Activated CD4-positive, alpha-beta T cell treated with anti-CD3 and anti-CD28 coated beads for 36 hours (primary cell): ENCODE measurements at regions not wholly inside any gene's neighbourhood (a gene's known extent, or its start where the extent isn't known, plus 50 kb on each side); places are given as distances from the start of the nearest gene placed in this dataset.

Experiments
- ATAC-seq: fragments of 200-7000 bp; cut with Tn5 transposase; one replicate; pipeline ENCODE4 v1.10.0; 2021; ENCODE audit warnings: mild to moderate bottlenecking, moderate library complexity
- CTCF ChIA-PET: fragments of 350-600 bp; sonication (Branson Sonifier 250); formaldehyde crosslinking; loops from one replicate; lab custom pipeline; 2021; ENCODE audit warnings: antibody characterized with exemption; lab: Charles Lee
- POLR2A ChIA-PET: fragments of 350-600 bp; sonication (Branson Sonifier 250); formaldehyde crosslinking; loops from one replicate; lab custom pipeline; 2021; ENCODE audit warnings: antibody characterized with exemption, inconsistent platforms; lab: Charles Lee
- DNase-seq: peaks from one replicate; pipeline ENCODE4 v3.0.0-alpha.2; 2020
- H3K27ac Mint-ChIP-seq: one replicate; pipeline ENCODE4 v1.8.0; 2021; ENCODE audit warnings: mixed read lengths
- H3K27me3 Mint-ChIP-seq: one replicate; pipeline ENCODE4 v1.8.0; 2021; ENCODE audit warnings: mixed read lengths
- H3K36me3 Mint-ChIP-seq: one replicate; pipeline ENCODE4 v1.8.0; 2021; ENCODE audit warnings: low read depth, mixed read lengths
- H3K4me1 Mint-ChIP-seq: one replicate; pipeline ENCODE4 v1.8.0; 2021; ENCODE audit warnings: mixed read lengths
- H3K4me3 Mint-ChIP-seq: one replicate; pipeline ENCODE4 v1.8.0; 2021; ENCODE audit warnings: mild to moderate bottlenecking, moderate library complexity, mixed read lengths
- H3K9me3 Mint-ChIP-seq: one replicate; pipeline ENCODE4 v1.8.0; 2021; ENCODE audit warnings: low read depth, mixed read lengths
- intact Hi-C, 2 experiments: fragments of 100-400 bp; cut with DNase I in 1 of 2; cut with micrococcal nuclease in 1 of 2; formaldehyde crosslinking; loops; one replicate each; pipeline versions ENCODE4 v1.14.2 to v1.15.1; 2022 to 2024; cut with DNase I, micrococcal nuclease

DNA sequence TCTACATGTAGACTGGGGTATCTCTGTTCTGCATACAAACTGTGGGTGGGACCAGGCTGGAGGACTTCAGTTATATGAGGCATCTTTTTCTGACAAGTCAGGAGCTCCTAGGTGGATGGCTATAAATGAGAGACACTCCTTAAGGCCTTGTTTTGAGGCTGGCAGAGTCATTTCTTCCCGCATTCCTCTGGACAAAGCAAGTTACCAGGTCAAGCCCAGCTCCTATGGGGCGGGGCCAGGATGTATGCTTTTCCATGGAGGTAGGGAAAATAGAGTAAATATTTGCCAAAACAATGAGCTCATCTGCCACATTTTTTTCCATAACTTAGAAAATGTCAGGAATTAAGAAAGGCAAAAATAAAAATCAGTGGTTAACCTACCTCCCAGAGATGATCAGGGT is 283.4 kb downstream of the GPR37 start:
- H3K4me1 Mint-ChIP-seq, result no peaks in the 10 kb centered on the region
- no peak for ATAC-seq
- H3K36me3 Mint-ChIP-seq, result no peaks in the 10 kb centered on the region

DNA sequence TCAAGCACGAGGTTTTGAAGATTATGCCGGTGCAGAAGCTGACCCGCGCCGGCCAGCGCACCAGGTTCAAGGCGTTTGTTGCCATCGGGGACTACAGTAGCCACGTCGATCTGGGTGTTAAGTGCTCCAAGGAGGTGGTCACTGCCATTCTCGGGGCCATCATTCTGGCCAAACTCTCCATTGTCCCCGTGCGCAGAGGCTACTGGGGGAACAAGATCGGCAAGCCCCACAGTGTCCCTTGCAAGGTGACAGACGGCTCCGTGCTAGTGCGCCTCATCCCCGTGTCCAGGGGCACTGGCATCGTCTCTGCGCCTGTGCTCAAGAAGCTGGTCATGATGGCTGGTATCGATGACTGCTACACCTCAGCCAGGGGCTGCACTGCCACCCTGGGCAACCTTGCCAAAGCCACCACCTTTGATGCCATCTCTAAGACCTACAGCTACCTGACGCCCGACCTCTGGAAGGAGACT is 284.7 kb downstream of the GPR37 start:
- ATAC-seq (no peak), DNase-seq (no peak)
- Mint-ChIP-seq H3K36me3 (no peaks in the 10 kb centered on the region), H3K9me3 (peaks cover 2% of the 10 kb centered on the region), H3K4me1 (no peaks in the 10 kb centered on the region), H3K27ac (no peak overlapping the region), H3K27me3 (no peaks in the 10 kb centered on the region), H3K4me3 (no peak overlapping the region)
- intact Hi-C loops, result no loop called here
- CTCF ChIA-PET, result no interaction called here
- POLR2A ChIA-PET, result no interaction called here

More for the DNA sequence above, 283.4 kb downstream of the GPR37 start:
- Mint-ChIP-seq H3K27me3 (no peaks in the 10 kb centered on the region), H3K9me3 (peaks cover 2% of the 10 kb centered on the region), H3K27ac (no peak overlapping the region), H3K4me3 (no peak overlapping the region)
- ChIA-PET CTCF (no interaction called here), POLR2A (no interaction called here)
- no peak for DNase-seq
- intact Hi-C loops, result no loop called here

DNA sequence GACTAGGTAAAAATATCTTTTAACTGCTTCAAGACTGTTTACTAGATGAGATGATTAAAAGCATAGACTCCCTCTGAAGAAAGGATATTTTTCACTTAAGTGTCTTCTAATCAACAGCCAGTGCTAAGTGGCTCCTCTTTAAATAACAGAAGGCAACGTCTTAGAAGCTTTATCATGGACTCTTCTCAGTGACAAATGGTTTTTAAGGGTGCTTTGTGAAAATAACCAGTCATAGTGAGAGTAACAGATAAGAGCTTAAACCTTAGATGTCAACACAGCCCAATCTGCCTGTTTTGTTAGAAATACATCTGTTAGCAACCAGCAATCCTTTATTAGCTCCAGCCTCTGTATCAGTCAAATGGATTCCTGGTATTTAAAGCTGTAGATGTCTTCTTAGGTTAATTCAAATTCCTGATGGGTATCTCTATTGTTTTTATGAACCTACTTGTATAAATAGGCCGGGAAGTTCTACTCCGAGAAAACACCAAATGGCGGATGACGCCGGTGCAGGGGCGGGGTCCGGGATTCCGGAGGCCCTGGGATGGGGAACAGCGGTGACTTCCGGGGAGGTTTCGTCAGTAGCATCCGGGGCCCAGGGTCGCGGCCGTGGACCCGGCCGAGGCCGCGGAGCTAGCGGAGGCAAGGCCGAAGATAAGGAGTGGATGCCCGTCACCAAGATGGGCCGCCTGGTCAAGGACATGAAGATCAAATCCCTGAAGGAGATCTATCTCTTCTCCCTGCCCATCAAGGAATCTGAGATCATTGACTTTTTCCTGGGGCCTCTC is 285.4 kb downstream of the GPR37 start:
- CTCF ChIA-PET, result no interaction called here
- Mint-ChIP-seq H3K9me3 (peaks cover 2% of the 10 kb centered on the region), H3K27ac (no peak overlapping the region), H3K27me3 (no peaks in the 10 kb centered on the region), H3K4me1 (no peaks in the 10 kb centered on the region), H3K4me3 (no peak overlapping the region), H3K36me3 (no peaks in the 10 kb centered on the region)
- DNase-seq, result no peak
- intact Hi-C loops, result no loop called here
- no peak for ATAC-seq
- POLR2A ChIA-PET, result no interaction called here

DNA sequence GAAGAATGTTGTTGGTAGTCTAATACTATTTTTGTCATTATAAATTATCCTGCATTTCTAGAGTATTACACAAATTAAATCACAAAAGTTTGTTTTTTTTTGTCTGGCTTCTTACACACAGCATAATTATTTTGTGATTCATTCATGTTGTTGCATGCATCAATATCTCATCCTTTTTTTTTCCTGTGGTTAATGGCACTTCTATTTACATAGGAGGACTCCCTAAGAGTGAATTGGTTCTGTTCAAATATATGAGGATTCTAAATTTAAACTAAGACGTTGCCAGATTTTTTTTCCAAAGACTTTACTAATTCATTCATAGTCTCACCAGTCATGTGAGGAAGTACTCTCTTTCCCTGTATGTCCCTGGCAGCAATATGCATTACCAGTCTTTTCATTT is 303.3 kb downstream of the GPR37 start:
- H3K27me3 Mint-ChIP-seq, result no peaks in the 10 kb centered on the region
- no peak overlapping the region for H3K27ac Mint-ChIP-seq
- no peaks in the 10 kb centered on the region for H3K4me1 Mint-ChIP-seq
- intact Hi-C loops, result no loop called here
- ATAC-seq, result no peak
- no peak overlapping the region for H3K4me3 Mint-ChIP-seq
- ChIA-PET CTCF (no interaction called here), POLR2A (no interaction called here)
- no peaks in the 10 kb centered on the region for H3K9me3 Mint-ChIP-seq
- no peak for DNase-seq
- H3K36me3 Mint-ChIP-seq, result no peaks in the 10 kb centered on the region

DNA sequence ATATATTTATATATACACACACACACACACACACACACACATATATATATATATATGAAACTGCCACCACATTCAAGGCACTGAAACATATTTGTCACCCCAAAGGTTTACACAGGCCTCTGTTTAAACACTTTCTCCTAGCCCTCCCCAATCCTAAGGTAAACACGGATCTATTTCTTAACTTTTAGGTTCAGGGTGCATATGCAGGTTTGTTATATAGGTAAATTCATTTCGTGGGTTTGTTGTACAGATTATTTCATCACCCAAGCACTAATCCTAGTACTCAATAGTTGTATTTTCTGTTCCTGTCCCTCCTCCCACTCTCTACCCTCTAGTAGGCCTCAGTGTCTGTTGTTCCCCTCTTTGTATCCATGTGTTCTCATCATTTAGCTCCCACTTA is 305.0 kb downstream of the GPR37 start:
- H3K36me3 Mint-ChIP-seq, result no peaks in the 10 kb centered on the region
- no peak overlapping the region for H3K27ac Mint-ChIP-seq
- no peak for ATAC-seq
- ChIA-PET POLR2A (no interaction called here), CTCF (no interaction called here)
- intact Hi-C loops, result no loop called here
- H3K27me3 Mint-ChIP-seq, result no peaks in the 10 kb centered on the region
- H3K4me3 Mint-ChIP-seq, result no peak overlapping the region
- no peaks in the 10 kb centered on the region for H3K4me1 Mint-ChIP-seq
- H3K9me3 Mint-ChIP-seq, result no peaks in the 10 kb centered on the region
- DNase-seq, result no peak

DNA sequence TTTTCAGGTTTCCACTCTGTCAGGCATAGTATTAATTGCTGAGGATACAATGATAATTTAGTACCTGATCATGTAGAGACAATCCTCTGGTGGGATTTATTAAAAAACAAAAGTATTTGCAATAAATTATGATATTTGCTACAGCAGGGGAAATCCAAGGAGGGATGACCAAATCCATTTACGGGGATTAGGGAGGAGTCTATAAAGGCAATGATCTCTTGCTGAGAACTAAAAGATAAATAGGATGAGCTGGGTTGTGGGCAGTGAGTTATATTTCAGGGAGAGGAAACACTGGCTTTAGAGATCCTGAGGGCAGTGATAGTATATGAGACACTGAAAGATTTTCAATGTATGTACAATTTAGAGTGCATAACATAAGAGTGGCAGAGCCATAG is 305.5 kb downstream of the GPR37 start:
- H3K4me3 Mint-ChIP-seq, result no peak overlapping the region
- POLR2A ChIA-PET, result no interaction called here

DNA sequence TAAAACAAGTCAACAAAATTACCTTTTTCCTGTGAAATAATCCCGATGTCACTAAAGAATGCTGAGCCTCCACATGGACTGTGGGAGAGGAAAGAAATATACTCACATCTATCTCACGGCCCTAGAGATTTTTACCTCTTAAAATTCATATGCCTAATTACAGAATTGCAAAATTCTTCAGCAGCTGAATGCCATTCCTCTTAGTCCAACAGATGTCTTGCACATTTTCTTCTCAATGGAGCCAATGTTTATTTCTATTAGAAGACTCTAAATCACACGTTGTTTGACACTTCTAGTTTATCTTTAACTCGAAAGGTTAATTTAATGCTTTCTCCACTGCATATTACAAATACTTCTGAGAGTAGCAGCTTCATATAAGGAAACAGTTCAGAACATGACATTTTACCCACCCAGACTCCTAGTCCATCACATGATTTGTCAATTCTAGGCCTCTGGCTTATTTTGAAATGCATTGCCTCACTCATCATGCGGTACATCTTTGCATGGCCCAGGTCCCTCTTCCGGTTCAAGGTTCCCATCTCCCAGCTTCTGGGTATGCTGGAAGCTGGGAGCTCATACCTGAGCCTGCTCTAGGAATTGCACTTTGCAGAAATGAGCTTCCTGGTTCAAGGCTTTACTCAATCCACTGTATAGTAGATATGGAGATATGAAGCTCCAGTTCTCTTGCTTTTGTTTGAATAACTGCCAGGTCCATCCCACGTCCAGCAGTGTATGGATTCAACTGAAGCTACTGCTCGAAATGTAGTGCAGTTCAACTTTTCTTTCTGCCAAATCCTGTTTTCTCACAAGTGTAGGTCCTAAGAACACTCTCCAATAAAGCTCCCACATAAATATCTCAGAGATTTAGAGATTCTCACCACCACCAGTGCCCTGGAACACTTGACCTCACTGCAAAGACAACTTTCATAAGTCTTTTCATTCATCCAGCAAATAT is 306.2 kb downstream of the GPR37 start:
- ChIA-PET CTCF (no interaction called here), POLR2A (no interaction called here)
- H3K4me3 Mint-ChIP-seq, result no peak overlapping the region
- no peaks in the 10 kb centered on the region for H3K36me3 Mint-ChIP-seq
- no peaks in the 10 kb centered on the region for H3K4me1 Mint-ChIP-seq
- H3K27ac Mint-ChIP-seq, result no peak overlapping the region
- H3K9me3 Mint-ChIP-seq, result no peaks in the 10 kb centered on the region
- H3K27me3 Mint-ChIP-seq, result no peaks in the 10 kb centered on the region
- intact Hi-C loops, result no loop called here
- ATAC-seq (no peak), DNase-seq (no peak)

More for the DNA sequence above, 305.5 kb downstream of the GPR37 start:
- no peak for ATAC-seq
- no peaks in the 10 kb centered on the region for H3K27me3 Mint-ChIP-seq
- intact Hi-C loops, result no loop called here
- H3K4me1 Mint-ChIP-seq, result no peaks in the 10 kb centered on the region
- CTCF ChIA-PET, result no interaction called here
- no peak overlapping the region for H3K27ac Mint-ChIP-seq
- H3K36me3 Mint-ChIP-seq, result no peaks in the 10 kb centered on the region
- DNase-seq, result no peak
- no peaks in the 10 kb centered on the region for H3K9me3 Mint-ChIP-seq

DNA sequence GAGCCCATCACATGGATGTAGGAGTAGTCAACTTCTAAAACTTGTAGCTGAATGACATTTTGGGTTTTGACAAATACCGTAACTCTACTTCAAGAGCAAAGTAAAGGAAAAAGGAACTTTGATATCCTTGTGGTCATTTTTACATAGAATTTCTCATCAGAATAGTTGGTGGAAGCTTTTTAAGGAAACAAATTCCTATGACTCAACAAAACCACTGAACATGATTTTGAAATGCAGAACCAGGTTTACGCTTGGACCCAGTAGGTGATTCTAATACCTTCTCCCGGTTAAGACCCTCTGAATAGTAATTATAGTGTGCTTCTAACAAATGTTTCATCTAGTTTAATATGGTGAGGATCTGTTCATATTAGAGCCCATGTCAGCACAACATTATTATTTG is 307.8 kb downstream of the GPR37 start:
- H3K4me1 Mint-ChIP-seq, result no peaks in the 10 kb centered on the region
- ChIA-PET CTCF (no interaction called here), POLR2A (no interaction called here)
- no peak for DNase-seq
- no peak overlapping the region for H3K27ac Mint-ChIP-seq
- intact Hi-C loops, result no loop called here
- no peaks in the 10 kb centered on the region for H3K27me3 Mint-ChIP-seq
- no peaks in the 10 kb centered on the region for H3K9me3 Mint-ChIP-seq
- H3K36me3 Mint-ChIP-seq, result no peaks in the 10 kb centered on the region
- ATAC-seq, result no peak
- H3K4me3 Mint-ChIP-seq, result no peak overlapping the region

DNA sequence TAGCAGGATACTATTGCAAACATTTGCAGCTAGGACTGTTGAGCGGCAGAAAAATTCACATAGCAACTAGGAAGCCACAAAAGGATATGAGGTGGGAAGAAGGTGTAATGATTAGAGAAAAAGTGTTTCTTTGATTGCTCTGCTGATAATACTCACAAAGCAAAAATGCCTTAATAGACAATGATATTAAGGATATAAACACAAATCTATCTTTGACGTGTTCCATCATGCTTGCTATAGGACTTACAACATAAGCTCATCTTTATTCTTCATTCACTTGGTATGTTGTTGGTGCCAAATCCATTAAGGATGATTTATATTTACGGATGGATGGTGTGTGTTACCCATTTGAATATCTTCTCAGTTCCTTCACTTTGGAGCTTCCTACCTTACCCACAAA is 309.3 kb downstream of the GPR37 start:
- Mint-ChIP-seq H3K27ac (no peak overlapping the region), H3K36me3 (no peaks in the 10 kb centered on the region), H3K4me3 (no peak overlapping the region), H3K9me3 (no peaks in the 10 kb centered on the region), H3K27me3 (no peaks in the 10 kb centered on the region), H3K4me1 (no peaks in the 10 kb centered on the region)
- no peak for DNase-seq
- ATAC-seq, result no peak
- intact Hi-C loops, result no loop called here
- CTCF ChIA-PET, result no interaction called here
- POLR2A ChIA-PET, result interaction anchor here (0.6 kb wide), 1 partner anchor 1191 kb away, joined by 3 read pairs; no protein-coding TSS in a partner anchor

DNA sequence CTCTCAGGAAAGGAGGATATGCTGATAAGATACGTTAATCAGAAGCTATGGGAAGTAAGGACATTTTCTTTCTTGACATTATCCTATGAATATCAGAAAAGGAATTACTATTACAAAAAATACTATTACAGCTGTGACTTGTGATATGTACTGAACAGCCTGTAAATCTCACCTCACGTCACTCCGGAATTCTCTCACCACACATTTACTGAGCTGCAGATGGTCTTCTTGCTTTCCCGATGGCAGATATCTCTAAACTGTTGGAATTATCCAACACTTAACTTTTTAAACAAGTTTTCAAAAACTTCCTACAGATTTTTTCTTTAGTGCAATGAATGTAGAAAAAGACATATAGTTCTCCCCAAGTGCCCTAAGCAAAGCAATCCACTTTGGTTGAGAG is 313.4 kb downstream of the GPR37 start:
- Mint-ChIP-seq H3K36me3 (no peaks in the 10 kb centered on the region), H3K27ac (no peak overlapping the region), H3K9me3 (no peaks in the 10 kb centered on the region), H3K27me3 (no peaks in the 10 kb centered on the region), H3K4me1 (no peaks in the 10 kb centered on the region), H3K4me3 (no peak overlapping the region)
- CTCF ChIA-PET, result no interaction called here
- intact Hi-C loops, result no loop called here
- ATAC-seq (no peak), DNase-seq (no peak)
- POLR2A ChIA-PET, result no interaction called here

DNA sequence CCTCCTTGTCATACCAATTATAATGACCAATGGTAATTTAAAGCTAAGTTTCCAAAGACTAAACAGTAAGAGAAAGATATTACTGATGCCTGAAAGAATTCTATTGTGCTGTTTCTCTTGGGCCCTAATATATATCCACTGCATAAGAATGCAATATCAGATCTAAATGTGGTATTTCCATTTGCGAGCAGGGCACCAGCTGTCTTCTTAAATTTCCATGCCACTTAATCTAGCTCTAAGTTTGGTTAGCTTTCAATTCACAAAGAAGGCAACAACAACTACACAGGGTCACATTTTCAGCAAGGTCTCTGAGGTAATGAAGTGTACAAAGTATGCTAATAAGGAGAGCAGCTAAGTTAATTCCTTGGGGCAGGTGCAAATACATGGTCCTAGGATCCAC is 315.7 kb downstream of the GPR37 start:
- H3K4me1 Mint-ChIP-seq, result no peaks in the 10 kb centered on the region
- no peaks in the 10 kb centered on the region for H3K9me3 Mint-ChIP-seq
- no peaks in the 10 kb centered on the region for H3K27me3 Mint-ChIP-seq
- ATAC-seq (no peak), DNase-seq (no peak)
- ChIA-PET POLR2A (no interaction called here), CTCF (no interaction called here)
- H3K27ac Mint-ChIP-seq, result no peak overlapping the region
- H3K36me3 Mint-ChIP-seq, result no peaks in the 10 kb centered on the region
- no peak overlapping the region for H3K4me3 Mint-ChIP-seq
- intact Hi-C loops, result no loop called here
